ENCODE measurements at regions not wholly inside any gene's neighbourhood (a gene's known extent, or its start where the extent isn't known, plus 50 kb on each side); places are given as distances from the start of the nearest gene placed in this dataset.

GRCh38 chr6:87907521-87907920, 140.1 kb upstream of the SPACA1 start:
- H3K36me3 ChIP-seq: no peaks in the 10 kb centered on the region
- H3K4me3 ChIP-seq: no peak overlapping the region
- no peak for DNase-seq (ENCODE audit: low spot score)
- H3K9me3 ChIP-seq: no peaks in the 10 kb centered on the region
- no peak for ATAC-seq (ENCODE audit: insufficient number of reproducible peaks, low FRiP score, low read depth)
- no peaks in the 10 kb centered on the region for H3K27me3 ChIP-seq (replicated peaks; ENCODE audit: insufficient read depth)
- H3K4me1 ChIP-seq (ENCODE audit: control insufficient read depth in 1 of 2, low read depth in 2 of 2): peaks cover 0 to 3% of the 10 kb centered on the region in 2 donors
- TF ChIP-seq, protein P1, sequence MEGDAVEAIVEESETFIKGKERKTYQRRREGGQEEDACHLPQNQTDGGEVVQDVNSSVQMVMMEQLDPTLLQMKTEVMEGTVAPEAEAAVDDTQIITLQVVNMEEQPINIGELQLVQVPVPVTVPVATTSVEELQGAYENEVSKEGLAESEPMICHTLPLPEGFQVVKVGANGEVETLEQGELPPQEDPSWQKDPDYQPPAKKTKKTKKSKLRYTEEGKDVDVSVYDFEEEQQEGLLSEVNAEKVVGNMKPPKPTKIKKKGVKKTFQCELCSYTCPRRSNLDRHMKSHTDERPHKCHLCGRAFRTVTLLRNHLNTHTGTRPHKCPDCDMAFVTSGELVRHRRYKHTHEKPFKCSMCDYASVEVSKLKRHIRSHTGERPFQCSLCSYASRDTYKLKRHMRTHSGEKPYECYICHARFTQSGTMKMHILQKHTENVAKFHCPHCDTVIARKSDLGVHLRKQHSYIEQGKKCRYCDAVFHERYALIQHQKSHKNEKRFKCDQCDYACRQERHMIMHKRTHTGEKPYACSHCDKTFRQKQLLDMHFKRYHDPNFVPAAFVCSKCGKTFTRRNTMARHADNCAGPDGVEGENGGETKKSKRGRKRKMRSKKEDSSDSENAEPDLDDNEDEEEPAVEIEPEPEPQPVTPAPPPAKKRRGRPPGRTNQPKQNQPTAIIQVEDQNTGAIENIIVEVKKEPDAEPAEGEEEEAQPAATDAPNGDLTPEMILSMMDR (IDR thresholded peaks at IDR 0.05): no peak
- no peak overlapping the region for H3K27ac ChIP-seq

GRCh38 chr6:87905101-87905641, 142.5 kb upstream of the SPACA1 start:
- no peak for DNase-seq (ENCODE audit: low spot score)
- H3K27me3 ChIP-seq (replicated peaks; ENCODE audit: insufficient read depth): no peaks in the 10 kb centered on the region
- TF ChIP-seq, protein P1 (IDR thresholded peaks at IDR 0.05): no peak
- no peak overlapping the region for H3K4me3 ChIP-seq
- no peaks in the 10 kb centered on the region for H3K9me3 ChIP-seq
- peaks cover 0 to 3% of the 10 kb centered on the region in 2 donors for H3K4me1 ChIP-seq (ENCODE audit: control insufficient read depth in 1 of 2, low read depth in 2 of 2)
- no peaks in the 10 kb centered on the region for H3K36me3 ChIP-seq
- no peak overlapping the region for H3K27ac ChIP-seq
- no peak for ATAC-seq (ENCODE audit: insufficient number of reproducible peaks, low FRiP score, low read depth)

DNA sequence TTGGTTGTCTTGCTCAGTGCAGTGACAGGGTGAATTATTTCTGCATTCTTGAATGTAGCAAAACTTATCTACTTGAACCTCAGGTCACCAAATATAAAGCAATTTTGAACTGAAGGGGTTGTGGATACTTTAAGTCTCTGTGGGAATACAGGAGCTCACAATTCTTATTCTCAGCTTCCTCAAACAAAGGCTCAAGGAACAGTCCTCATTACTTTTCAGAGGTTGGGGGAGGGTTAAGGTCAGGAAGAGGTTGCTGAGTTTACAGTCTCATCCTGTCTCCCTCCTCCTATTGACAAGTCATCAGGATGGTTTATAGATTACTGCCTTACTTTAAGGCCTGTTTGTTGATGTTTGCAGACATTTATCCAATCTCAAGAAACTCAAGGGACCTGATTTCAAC, 143.6 kb upstream of the SPACA1 start:
- no peaks in the 10 kb centered on the region for H3K9me3 ChIP-seq
- no peak for DNase-seq (ENCODE audit: low spot score)
- no peaks in the 10 kb centered on the region for H3K36me3 ChIP-seq
- ATAC-seq (ENCODE audit: insufficient number of reproducible peaks, low FRiP score, low read depth): no peak
- no peak overlapping the region for H3K27ac ChIP-seq
- no peaks in the 10 kb centered on the region for H3K4me1 ChIP-seq (ENCODE audit: control insufficient read depth in 1 of 2, low read depth in 2 of 2)
- no peaks in the 10 kb centered on the region for H3K27me3 ChIP-seq (replicated peaks; ENCODE audit: insufficient read depth)
- TF ChIP-seq, protein P1 (IDR thresholded peaks at IDR 0.05): no peak
- H3K4me3 ChIP-seq: no peak overlapping the region

GRCh38 chr6:87903323-87903722, 144.3 kb upstream of the SPACA1 start:
- TF ChIP-seq, protein P1 (IDR thresholded peaks at IDR 0.05): no peak
- Histone ChIP-seq H3K9me3 (no peaks in the 10 kb centered on the region), H3K4me1 (ENCODE audit: control insufficient read depth in 1 of 2, low read depth in 2 of 2) (no peaks in the 10 kb centered on the region), H3K27ac (no peak overlapping the region), H3K4me3 (no peak overlapping the region), H3K36me3 (no peaks in the 10 kb centered on the region), H3K27me3 (replicated peaks; ENCODE audit: insufficient read depth) (no peaks in the 10 kb centered on the region)
- no peak for DNase-seq (ENCODE audit: low spot score)
- ATAC-seq (ENCODE audit: insufficient number of reproducible peaks, low FRiP score, low read depth): no peak

DNA sequence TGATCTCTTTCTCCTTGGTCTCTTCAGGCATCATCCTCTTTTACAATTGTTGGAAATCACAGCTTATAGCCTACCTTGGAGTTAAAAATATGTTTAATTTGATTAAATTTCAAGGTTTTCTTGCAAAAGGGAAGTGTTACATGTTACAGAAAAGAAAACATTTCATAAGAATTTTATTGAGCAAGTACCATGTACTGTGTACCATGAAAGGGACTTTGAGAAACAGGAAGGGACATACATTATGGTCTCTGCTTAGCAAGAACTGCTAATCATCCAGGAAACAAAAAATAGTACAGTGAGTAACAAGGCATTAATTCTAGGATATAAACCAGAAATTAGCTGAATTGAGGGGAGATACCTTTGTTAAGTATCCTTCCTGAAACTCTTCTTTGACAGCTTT, 145.3 kb upstream of the SPACA1 start:
- ATAC-seq (ENCODE audit: insufficient number of reproducible peaks, low FRiP score, low read depth): no peak
- Histone ChIP-seq H3K27ac (no peak overlapping the region), H3K9me3 (no peaks in the 10 kb centered on the region), H3K27me3 (replicated peaks; ENCODE audit: insufficient read depth) (no peaks in the 10 kb centered on the region), H3K36me3 (no peaks in the 10 kb centered on the region), H3K4me3 (no peak overlapping the region), H3K4me1 (ENCODE audit: control insufficient read depth in 1 of 2, low read depth in 2 of 2) (no peaks in the 10 kb centered on the region)
- DNase-seq (ENCODE audit: low spot score): no peak
- TF ChIP-seq, protein P1 (IDR thresholded peaks at IDR 0.05): no peak
